H54 (cell line): ENCODE measurements at regions not wholly inside any gene's neighbourhood (a gene's known extent, or its start where the extent isn't known, plus 50 kb on each side); places are given as distances from the start of the nearest gene placed in this dataset.

Experiments
- DNase-seq: peaks from one replicate; pipeline ENCODE4 v3.0.0; 2011; ENCODE audit warnings: low spot score, mixed read lengths; ENCODE audit not compliant: insufficient read length
- FAIRE-seq: peaks from 3 replicates; lab custom pipeline; 2011; peaks lifted over from hg19 to GRCh38; lab: Jason Lieb, UNC
- POLR2A ChIP-seq: IDR thresholded peaks from 2 replicates; pipeline ENCODE4 v1.6.1; 2011; ENCODE audit warnings: low read depth, mild to moderate bottlenecking, low read length

- DNase-seq = no peak
- no peak for FAIRE-seq
- no peak for TF ChIP-seq POLR2A
Observed at GRCh38 chr13:102993348-102993747, 72.9 kb downstream of the SLC10A2 start.

DNA sequence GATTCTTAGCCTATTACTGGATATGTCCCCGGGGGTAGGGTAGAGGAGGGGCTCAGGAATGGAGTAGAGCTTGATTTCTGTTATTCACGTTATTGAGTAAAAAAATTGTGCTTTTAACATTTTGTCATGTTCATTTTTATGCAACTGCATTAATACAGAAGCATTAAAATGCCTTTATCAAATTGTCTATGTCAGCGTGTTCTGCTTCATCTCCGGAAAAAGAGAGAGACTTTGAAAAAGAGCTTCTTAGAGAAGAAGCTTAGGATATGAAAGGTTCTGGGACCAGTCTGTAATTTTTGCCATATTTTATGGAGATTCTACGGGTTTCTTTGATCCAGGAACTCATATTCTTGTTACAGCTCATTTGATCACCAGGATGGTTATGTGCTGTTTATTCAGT lies 82.0 kb downstream of the SLC10A2 start:
- FAIRE-seq (no peak), DNase-seq (no peak)
- TF ChIP-seq POLR2A = no peak

- DNase-seq (no peak), FAIRE-seq (no peak)
Observed at GRCh38 chr13:102983496-102983895, 82.7 kb downstream of the SLC10A2 start.

DNA sequence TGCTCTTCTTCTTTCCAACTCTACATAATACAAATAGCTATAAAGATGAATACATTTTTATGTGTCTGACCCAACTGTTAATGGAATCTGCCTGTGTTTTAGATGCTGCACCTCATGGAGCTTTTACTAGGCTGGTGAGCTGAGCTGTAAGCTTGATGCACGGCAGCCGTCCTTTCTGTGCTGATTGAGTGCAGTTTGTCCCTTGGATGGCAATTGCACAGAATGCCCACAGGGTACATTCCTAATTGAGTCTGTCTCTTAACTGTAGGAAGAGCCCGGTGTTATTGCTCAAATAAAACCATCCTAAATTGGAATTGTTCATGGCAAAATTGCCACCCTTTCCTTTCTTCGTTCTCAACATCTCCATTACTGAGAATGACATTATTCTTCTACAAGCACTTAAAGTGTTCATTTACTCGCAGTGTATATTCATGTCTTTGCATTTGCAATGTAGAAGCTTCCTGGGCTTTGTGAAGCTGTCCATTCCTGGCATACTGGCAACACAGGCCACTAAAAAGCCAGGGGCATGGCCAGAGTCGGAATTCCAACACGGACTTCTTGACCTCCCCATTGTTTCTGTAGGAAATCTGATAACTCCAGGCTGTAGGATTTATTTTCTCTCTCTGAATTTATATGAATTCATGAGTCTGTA lies 85.8 kb downstream of the SLC10A2 start:
- DNase-seq = no peak
- TF ChIP-seq POLR2A = no peak
- no peak for FAIRE-seq

More at GRCh38 chr13:102983496-102983895, 82.7 kb downstream of the SLC10A2 start:
- no peak for TF ChIP-seq POLR2A

GRCh38 chr13:102978168-102978567 lies 88.0 kb downstream of the SLC10A2 start:
- no peak for TF ChIP-seq POLR2A
- DNase-seq = no peak
- no peak for FAIRE-seq

DNA sequence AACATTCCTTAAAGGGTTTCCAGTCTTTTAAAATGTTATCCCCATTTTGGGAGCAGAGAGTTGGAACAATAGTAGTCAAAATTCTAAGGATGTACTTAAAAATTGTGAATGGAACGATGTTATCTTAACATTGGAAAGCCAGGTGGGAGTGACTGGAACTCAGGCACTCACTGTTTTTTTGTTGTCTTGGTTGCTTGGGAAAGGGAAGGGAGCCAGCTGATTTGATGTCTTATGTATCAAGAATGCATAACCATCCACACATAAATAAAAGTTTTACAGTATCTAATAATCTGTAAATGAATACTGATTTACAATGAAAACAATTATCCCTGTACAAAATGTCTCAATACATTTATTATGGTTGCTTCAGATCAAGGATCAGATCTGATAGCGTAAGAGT lies 88.7 kb downstream of the SLC10A2 start:
- FAIRE-seq (no peak), DNase-seq (no peak)
- no peak for TF ChIP-seq POLR2A

GRCh38 chr13:102974317-102975087 lies 91.7 kb downstream of the SLC10A2 start:
- peak; percentile 30 for FAIRE-seq
- TF ChIP-seq POLR2A = no peak
- DNase-seq = no peak

DNA sequence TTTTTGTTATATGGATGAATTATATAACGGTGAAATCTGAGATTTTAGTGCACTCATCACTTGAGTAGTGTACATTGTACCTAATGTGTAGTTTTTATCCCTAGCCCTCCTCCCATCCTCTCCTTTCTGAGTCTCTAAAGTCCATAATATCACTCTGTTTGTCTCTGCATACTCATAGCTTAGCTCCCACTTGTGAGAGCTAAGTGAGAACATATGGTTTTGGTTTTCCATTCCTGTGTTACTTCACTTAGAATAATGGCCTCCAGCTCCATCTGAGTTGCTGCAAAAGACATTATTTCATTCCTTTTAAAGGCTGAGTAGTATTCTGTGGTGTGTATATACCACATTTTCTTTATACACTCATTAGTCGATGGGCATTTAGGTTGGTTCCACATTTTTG lies 94.0 kb downstream of the SLC10A2 start:
- DNase-seq (no peak), FAIRE-seq (no peak)
- no peak for TF ChIP-seq POLR2A

DNA sequence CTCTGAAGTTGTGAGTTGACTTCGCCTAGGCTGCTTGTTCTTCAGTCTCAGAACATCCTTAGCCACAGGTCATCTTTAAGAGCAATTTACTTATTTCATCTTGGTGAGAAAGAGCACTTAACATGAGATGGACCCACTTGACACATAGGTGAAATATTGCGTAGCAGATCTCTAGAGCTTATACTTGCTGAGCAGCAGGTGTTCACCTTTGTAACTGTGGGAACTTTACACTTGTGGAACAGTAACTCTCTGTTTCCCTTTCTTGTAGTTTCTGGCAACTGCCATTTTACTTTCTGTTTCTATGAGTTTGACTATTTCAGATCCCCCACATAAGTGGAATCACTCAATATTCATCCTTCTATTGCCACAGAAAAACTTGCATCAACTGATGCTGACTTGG lies 95.7 kb downstream of the SLC10A2 start:
- no peak for FAIRE-seq
- no peak for DNase-seq
- no peak for TF ChIP-seq POLR2A

GRCh38 chr13:102968572-102969228 lies 97.5 kb downstream of the SLC10A2 start:
- no peak for FAIRE-seq
- DNase-seq = no peak
- no peak for TF ChIP-seq POLR2A

DNA sequence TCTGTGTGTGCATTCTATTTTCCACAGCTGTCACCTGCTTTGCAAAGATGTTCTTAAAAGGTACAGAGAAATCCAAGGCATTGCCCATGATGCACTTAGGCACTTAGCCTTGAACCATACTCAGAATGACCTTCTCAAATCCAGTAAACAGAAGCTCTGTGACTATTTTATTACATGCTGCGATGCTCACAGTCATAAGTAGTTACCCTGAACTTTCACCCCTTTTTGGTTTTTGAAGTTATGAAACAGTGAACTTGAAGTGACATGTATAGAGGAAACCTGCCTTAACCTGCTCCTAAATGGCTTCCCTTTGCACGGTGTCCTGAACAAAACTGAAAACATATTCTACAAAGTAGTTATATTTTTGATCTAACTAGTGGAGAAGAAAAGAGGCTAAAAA lies 100.4 kb downstream of the SLC10A2 start:
- FAIRE-seq = no peak
- DNase-seq = no peak
- TF ChIP-seq POLR2A = no peak

DNA sequence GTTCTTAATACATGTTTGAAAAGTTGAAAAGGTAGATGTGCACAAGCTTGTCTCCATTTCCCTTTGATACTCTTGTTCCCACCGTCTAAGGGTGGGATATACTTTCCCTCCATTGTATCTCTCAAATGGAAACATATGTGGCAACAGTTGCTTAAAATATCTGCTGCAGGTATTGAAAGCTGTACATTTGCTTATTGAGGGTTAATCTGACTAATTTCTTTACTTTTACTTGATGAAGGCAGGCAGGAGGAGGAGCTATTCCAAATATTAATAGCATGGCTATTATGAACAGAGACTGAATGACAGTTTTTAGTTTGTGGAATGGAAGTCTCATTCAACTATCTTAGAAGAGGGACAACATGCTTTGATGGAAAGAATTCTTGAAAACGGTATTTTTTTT lies 103.8 kb downstream of the SLC10A2 start:
- FAIRE-seq (no peak), DNase-seq (no peak)
- TF ChIP-seq POLR2A = no peak

GRCh38 chr13:102960959-102961358 lies 105.3 kb downstream of the SLC10A2 start:
- TF ChIP-seq POLR2A = no peak
- DNase-seq = no peak
- FAIRE-seq = no peak

GRCh38 chr13:102956449-102956848 lies 109.8 kb downstream of the SLC10A2 start:
- no peak for TF ChIP-seq POLR2A
- DNase-seq = no peak
- no peak for FAIRE-seq
